ENCODE measurements at regions not wholly inside any gene's neighbourhood (a gene's known extent, or its start where the extent isn't known, plus 50 kb on each side); places are given as distances from the start of the nearest gene placed in this dataset.

DNA sequence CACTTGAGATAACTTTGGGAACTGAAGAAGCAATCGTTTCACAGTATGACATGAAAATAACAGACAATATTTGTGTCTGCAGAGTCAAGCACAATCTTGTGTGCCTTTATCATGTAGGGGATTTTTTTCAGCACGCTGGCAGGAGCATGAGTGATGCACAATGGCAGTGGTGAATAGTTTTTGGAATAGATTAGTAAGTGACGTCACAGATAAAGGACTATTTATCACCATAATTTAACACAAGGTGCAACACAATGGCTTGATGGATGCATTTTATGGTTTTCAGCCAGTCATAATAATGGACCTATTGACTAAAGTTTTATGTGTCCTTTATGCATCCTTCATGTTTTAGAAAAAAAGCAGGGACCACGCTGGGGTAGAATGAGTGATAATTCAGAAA is 559.8 kb upstream of the FANCL start:
- TF ChIP-seq, protein P1, sequence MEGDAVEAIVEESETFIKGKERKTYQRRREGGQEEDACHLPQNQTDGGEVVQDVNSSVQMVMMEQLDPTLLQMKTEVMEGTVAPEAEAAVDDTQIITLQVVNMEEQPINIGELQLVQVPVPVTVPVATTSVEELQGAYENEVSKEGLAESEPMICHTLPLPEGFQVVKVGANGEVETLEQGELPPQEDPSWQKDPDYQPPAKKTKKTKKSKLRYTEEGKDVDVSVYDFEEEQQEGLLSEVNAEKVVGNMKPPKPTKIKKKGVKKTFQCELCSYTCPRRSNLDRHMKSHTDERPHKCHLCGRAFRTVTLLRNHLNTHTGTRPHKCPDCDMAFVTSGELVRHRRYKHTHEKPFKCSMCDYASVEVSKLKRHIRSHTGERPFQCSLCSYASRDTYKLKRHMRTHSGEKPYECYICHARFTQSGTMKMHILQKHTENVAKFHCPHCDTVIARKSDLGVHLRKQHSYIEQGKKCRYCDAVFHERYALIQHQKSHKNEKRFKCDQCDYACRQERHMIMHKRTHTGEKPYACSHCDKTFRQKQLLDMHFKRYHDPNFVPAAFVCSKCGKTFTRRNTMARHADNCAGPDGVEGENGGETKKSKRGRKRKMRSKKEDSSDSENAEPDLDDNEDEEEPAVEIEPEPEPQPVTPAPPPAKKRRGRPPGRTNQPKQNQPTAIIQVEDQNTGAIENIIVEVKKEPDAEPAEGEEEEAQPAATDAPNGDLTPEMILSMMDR (IDR thresholded peaks at IDR 0.05; ENCODE audit: low read depth, low read length) = no peak
- H3K4me3 ChIP-seq (ENCODE audit: low read depth, low read length) = no peak overlapping the region

DNA sequence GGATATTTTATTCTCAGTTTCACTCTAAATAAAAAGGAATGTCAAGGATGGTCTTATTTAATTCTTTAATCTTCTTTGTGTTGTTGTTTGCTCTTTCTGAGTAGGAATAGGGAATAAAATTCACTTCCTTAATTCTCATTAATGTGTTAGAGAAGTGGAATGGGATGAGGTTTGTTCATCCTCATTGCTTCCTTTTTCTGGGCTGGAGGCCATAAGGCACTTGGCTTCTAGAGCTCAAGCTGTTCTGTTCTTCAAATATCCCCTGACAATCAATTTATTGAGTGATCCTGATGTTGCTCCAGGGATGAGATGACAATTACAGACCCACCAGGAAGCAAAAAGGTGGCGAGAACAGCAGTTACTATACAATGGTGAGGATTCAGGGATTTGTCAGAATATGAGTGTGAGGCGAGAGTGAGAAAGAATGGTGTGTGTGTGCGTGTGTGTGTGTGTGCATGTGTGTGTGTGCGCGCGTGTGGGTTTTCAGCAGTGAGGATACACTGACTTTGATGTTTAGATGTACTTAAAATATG is 557.6 kb upstream of the FANCL start:
- H3K4me3 ChIP-seq (ENCODE audit: low read depth, low read length) = no peak overlapping the region
- TF ChIP-seq, protein P1 (IDR thresholded peaks at IDR 0.05; ENCODE audit: low read depth, low read length) = no peak

DNA sequence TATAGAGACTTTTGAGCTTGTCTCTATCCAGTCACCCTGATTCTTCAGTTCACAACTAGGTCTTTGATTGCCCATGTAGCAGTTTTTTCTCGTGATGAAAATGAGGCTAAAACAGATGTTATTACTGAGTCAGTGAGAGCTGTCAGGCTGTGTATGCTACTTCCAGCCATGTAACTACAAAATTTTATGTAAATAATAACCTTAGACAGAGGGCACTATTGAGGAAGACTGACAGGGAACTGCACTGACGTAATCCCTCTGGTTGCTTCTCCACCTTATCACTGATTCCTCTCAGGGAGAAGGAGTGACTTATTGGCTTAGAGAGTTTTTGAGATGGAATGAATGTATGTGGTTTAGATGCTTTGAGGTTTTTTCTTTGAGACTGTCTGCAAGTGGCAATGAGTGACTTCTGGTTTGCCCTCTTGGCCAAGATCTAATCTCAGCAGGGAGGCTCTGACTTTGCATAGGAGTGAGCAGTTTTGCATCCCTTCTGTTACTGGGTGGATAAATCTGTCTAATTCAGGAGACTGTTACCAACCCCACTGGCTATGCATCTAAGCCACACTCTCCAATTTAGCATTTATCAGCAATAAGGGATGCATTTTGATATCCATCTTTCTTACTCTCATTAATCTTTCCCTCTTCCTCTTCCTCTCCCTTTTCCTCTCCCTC is 555.2 kb upstream of the FANCL start:
- no peak overlapping the region for H3K4me3 ChIP-seq (ENCODE audit: low read depth, low read length)
- TF ChIP-seq, protein P1 (IDR thresholded peaks at IDR 0.05; ENCODE audit: low read depth, low read length) = no peak

DNA sequence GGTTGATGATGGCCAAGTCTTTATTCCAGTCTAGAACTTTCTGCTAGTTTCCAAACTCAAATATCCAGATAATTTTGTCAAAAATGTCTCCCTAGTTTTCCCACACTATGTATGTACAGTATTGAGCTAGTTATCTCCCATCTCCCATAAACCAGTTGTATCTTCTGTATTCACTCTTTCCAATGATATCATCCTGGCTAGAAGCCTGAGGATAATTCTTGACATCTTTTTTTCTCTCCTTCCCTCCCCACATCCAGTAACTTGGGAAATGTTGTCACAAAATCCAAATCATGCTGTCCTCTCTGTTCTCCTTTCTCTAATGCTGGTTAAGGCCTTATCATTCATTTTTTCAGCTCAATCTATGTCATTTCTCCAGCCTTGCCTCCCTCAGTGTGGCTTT is 553.8 kb upstream of the FANCL start:
- TF ChIP-seq, protein P1 (IDR thresholded peaks at IDR 0.05; ENCODE audit: low read depth, low read length) = no peak
- no peak overlapping the region for H3K4me3 ChIP-seq (ENCODE audit: low read depth, low read length)

DNA sequence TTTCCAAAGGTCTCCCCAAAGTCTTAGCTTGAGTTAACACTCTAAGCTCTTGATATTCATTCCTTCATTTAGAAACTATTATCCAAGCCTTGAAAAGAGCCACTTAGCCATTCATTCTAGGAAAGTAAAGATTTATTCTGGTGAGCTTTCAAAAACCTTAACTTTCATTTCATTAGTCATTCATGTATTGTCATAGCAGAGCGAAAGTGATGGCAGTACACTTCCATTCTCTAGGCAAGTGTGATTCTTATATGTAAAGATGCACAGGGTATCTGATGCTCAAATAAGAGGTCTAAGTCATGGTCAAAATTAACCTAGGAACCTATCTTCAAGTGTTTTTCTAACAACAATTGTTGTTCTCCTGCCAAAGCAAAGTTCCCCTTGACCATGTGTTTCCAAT is 553.0 kb upstream of the FANCL start:
- no peak overlapping the region for H3K4me3 ChIP-seq (ENCODE audit: low read depth, low read length)

DNA sequence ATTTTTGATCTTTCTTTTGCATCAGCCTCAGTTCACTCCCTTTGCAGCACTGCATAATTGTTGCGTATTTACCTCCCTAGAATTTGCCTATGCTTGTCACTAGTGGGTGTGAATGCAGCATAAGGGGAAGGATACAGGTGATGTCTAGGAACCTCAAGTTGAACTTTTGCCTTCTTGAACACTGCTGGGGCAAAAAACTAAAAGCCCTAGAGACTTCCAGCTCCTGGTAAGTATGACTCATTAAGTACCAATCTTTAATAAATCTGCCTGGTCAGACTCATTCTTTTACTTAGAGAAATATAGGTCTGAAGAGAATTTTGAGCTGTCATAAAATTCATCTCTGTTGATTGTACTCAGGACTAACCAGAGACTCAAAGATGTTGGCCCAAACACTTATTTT is 547.3 kb upstream of the FANCL start:
- TF ChIP-seq, protein P1 (IDR thresholded peaks at IDR 0.05; ENCODE audit: low read depth, low read length) = no peak
- no peak overlapping the region for H3K4me3 ChIP-seq (ENCODE audit: low read depth, low read length)

More for the DNA sequence above, 553.0 kb upstream of the FANCL start:
- TF ChIP-seq, protein P1 (IDR thresholded peaks at IDR 0.05; ENCODE audit: low read depth, low read length) = no peak

DNA sequence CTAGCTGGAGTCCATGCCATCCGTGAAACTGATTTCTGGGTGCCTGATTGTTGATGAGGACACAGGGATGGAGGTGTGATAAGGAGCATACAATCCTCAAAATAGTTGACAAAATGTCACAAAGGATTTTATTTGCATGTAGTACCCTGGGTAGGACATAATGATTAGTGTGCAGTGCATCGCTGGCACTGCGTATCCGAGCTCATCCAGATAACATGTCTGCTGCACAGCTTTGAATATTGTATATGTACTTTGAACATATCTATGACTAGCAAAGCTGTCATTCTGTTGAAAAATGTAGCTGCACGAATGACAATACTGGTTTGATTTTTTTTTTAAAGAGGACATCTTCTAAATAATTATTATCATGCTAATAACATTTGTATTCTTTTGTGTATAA is 529.7 kb upstream of the FANCL start:
- TF ChIP-seq, protein P1 (IDR thresholded peaks at IDR 0.05; ENCODE audit: low read depth, low read length) = no peak

More for the DNA sequence above, 529.7 kb upstream of the FANCL start:
- no peak overlapping the region for H3K4me3 ChIP-seq (ENCODE audit: low read depth, low read length)

Measured in WI38 (cell line).